PC-9 (cell line): ENCODE measurements at regions not wholly inside any gene's neighbourhood (a gene's known extent, or its start where the extent isn't known, plus 50 kb on each side); places are given as distances from the start of the nearest gene placed in this dataset.

Experiments used
- BruUV-seq: library from RNA; stranded (reverse); fragments of 400-500 nt; replicated peaks from 2 replicates; lab custom pipeline; 2021; lab: Mats Ljungman, UMichigan
- CTCF ChIA-PET: fragments of 300-600 bp; sonication (Branson Sonifier 250); formaldehyde crosslinking; loops from one replicate; lab custom pipeline; 2022; ENCODE audit warnings: antibody characterized with exemption; lab: Charles Lee
- POLR2A ChIA-PET: fragments of 300-600 bp; sonication (Branson Sonifier 250); formaldehyde crosslinking; loops from one replicate; lab custom pipeline; 2022; ENCODE audit warnings: antibody characterized with exemption; ENCODE audit not compliant: unreplicated experiment; lab: Charles Lee
- DNase-seq, 2 experiments: peaks; one replicate each; pipeline versions ENCODE4 v3.0.0 to v3.0.0-alpha.2; 2015 to 2022; ENCODE audit warnings: mixed read lengths in 1 of 2
- H2AFZ ChIP-seq: fragments of 200-600 bp; sonication (generic); 2 replicates; pipeline ENCODE4 v1.8.1; 2017; ENCODE audit warnings: antibody characterized with exemption
- H3F3A ChIP-seq: fragments of 200-600 bp; sonication (generic); 2 replicates; pipeline ENCODE4 v1.8.1; 2017; ENCODE audit warnings: antibody characterized with exemption, mild to moderate bottlenecking, low read depth; ENCODE audit not compliant: insufficient read depth
- H3K27ac ChIP-seq: fragments of 200-600 bp; sonication (generic); 2 replicates; pipeline ENCODE4 v1.6.1; 2016; ENCODE audit warnings: mixed run types
- H3K27me3 ChIP-seq: fragments of 200-600 bp; sonication (generic); 2 replicates; pipeline ENCODE4 v1.6.1; 2016; ENCODE audit warnings: low read depth, mixed run types; ENCODE audit not compliant: insufficient read depth
- H3K36me3 ChIP-seq: fragments of 200-600 bp; sonication (generic); 2 replicates; pipeline ENCODE4 v1.6.1; 2016; ENCODE audit warnings: low read depth, mixed run types
- H3K4me1 ChIP-seq: fragments of 200-600 bp; sonication (generic); replicated peaks from 2 replicates; pipeline ENCODE4 v1.6.1; 2016; ENCODE audit warnings: mixed run types; ENCODE audit not compliant: insufficient read depth
- H3K4me2 ChIP-seq: fragments of 200-600 bp; sonication (generic); 2 replicates; pipeline ENCODE4 v1.6.1; 2017; ENCODE audit warnings: mixed run types
- H3K4me3 ChIP-seq: fragments of 200-600 bp; sonication (generic); 2 replicates; pipeline ENCODE4 v1.6.1; 2016; ENCODE audit warnings: mixed run types
- H3K79me2 ChIP-seq: fragments of 200-600 bp; sonication (generic); 2 replicates; pipeline ENCODE4 v1.6.1; 2017; ENCODE audit warnings: low read depth, mixed run types
- H3K9me2 ChIP-seq: fragments of 200-600 bp; sonication (generic); 2 replicates; pipeline ENCODE4 v1.8.1; 2017; ENCODE audit warnings: mild to moderate bottlenecking; ENCODE audit not compliant: insufficient read depth
- H3K9me3 ChIP-seq: fragments of 200-600 bp; sonication (generic); 2 replicates; pipeline ENCODE4 v1.8.1; 2016; ENCODE audit warnings: low read depth; ENCODE audit not compliant: insufficient read depth
- H4K20me1 ChIP-seq: fragments of 200-600 bp; sonication (generic); 2 replicates; pipeline ENCODE4 v1.8.1; 2017; ENCODE audit not compliant: insufficient read depth
- EZH2 ChIP-seq: fragments of 200-600 bp; sonication (generic); IDR thresholded peaks from 2 replicates; pipeline ENCODE4 v1.8.0; 2017; ENCODE audit warnings: antibody characterized with exemption, low read depth
- intact Hi-C: fragments of 100-400 bp; cut with micrococcal nuclease; formaldehyde crosslinking; loops from one replicate; pipeline ENCODE4 v1.10.0; 2022; ENCODE audit not compliant: unreplicated experiment
- TF ChIP-seq, protein P1 (sequence below): fragments of 200-600 bp; sonication (generic); conservative IDR thresholded peaks from 2 replicates; pipeline ENCODE4 v1.6.1; 2017; ENCODE audit warnings: mixed run types, antibody characterized with exemption, mild to moderate bottlenecking, moderate library complexity

DNA sequence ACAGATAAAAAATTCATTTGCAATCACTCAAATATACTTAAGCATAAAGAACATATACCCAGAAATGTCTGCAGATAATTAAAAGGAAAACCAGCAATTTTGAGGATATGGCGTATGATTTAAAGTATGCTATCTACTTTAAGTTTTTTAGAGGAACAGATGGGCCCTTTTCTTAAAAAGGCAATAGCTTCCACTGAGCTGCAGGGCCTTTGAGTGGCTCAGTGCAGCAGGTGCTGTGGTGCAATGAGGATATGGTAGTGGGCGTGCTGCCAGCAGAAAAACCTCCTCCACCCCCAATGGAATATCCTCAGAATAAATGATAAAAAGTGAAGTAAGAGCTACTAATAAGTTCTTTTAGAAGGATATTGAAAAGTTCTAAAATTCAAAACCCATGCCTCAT, 814.5 kb downstream of the MTRR start:
- H4K20me1 ChIP-seq, result no peaks in the 10 kb centered on the region
- no peak for DNase-seq
- CTCF ChIA-PET, result no interaction called here
- no peaks in the 10 kb centered on the region for H3F3A ChIP-seq
- no peaks in the 10 kb centered on the region for H3K36me3 ChIP-seq
- BruUV-seq, result no TSS peak
- H3K4me1 ChIP-seq, result no peaks in the 10 kb centered on the region
- intact Hi-C loops, result no loop called here
- no peak overlapping the region for H3K4me3 ChIP-seq
- TF ChIP-seq, protein P1, sequence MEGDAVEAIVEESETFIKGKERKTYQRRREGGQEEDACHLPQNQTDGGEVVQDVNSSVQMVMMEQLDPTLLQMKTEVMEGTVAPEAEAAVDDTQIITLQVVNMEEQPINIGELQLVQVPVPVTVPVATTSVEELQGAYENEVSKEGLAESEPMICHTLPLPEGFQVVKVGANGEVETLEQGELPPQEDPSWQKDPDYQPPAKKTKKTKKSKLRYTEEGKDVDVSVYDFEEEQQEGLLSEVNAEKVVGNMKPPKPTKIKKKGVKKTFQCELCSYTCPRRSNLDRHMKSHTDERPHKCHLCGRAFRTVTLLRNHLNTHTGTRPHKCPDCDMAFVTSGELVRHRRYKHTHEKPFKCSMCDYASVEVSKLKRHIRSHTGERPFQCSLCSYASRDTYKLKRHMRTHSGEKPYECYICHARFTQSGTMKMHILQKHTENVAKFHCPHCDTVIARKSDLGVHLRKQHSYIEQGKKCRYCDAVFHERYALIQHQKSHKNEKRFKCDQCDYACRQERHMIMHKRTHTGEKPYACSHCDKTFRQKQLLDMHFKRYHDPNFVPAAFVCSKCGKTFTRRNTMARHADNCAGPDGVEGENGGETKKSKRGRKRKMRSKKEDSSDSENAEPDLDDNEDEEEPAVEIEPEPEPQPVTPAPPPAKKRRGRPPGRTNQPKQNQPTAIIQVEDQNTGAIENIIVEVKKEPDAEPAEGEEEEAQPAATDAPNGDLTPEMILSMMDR, result no peak
- no peak for TF ChIP-seq EZH2
- H3K9me3 ChIP-seq, result no peaks in the 10 kb centered on the region
- POLR2A ChIA-PET, result no interaction called here
- H3K4me2 ChIP-seq, result no peak overlapping the region
- H2AFZ ChIP-seq, result no peak overlapping the region
- H3K27ac ChIP-seq, result no peak overlapping the region
- no peaks in the 10 kb centered on the region for H3K79me2 ChIP-seq
- H3K9me2 ChIP-seq, result no peaks in the 10 kb centered on the region; the same call in none of the 2 replicates
- H3K27me3 ChIP-seq, result peaks cover 2% of the 10 kb centered on the region; the same call in 1 of the 2 replicates

DNA sequence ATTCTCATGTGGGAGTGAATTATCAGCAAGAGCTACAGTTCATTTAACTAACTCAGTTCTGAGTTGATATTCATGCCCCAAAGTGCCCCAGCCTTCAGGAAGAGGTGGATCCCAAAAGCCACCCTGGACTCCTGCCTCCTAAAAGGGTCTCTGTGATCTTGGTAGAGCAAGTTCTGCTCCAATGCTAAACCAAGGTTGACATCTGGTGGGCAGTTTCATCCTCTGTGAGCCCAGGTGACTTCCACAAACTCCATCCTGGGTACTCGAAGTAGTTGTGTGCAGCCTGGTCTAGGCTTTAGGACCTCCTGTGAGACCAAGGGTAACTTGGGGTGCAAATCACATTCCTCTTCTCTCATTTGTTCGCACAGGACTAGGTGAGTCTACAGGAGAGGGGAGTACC, 816.8 kb downstream of the MTRR start:
- Histone ChIP-seq H2AFZ (0 out of 2 replicates have a peak overlapping the region, but pooled peaks have one; percentile 9), H3K4me3 (no peak overlapping the region), H3K79me2 (no peaks in the 10 kb centered on the region), H3K4me1 (no peaks in the 10 kb centered on the region), H3K36me3 (no peaks in the 10 kb centered on the region), H3K27ac (no peak overlapping the region), H4K20me1 (no peaks in the 10 kb centered on the region), H3F3A (no peaks in the 10 kb centered on the region), H3K9me3 (no peaks in the 10 kb centered on the region), H3K4me2 (no peak overlapping the region), H3K9me2 (no peaks in the 10 kb centered on the region; the same call in 1 of the 2 replicates), H3K27me3 (peaks cover 10% of the 10 kb centered on the region; the same call in 1 of the 2 replicates)
- ChIA-PET CTCF (no interaction called here), POLR2A (no interaction called here)
- TF ChIP-seq, protein P1, result no peak
- TF ChIP-seq EZH2, result no peak
- no peak for DNase-seq
- intact Hi-C loops, result no loop called here
- BruUV-seq, result no TSS peak

DNA sequence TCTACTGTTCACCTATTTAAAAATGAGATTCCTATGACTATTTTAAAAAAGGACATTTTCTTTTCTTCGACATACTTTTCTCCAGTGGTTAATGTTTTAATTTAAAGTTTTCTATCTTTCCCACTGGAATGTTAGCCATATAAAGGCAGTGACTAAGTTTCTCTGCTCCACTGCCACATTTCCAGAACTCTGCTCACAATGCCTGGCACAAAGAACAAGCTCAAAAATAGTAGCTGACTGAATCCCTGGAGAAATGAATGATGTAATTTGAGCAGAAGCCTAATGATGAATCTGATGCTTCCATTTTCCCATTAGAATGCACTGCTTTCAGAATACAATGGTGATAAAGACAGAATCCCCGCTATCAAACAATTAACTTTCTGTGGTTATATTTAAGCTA, 817.8 kb downstream of the MTRR start:
- ChIA-PET POLR2A (no interaction called here), CTCF (no interaction called here)
- Histone ChIP-seq H3K9me2 (no peaks in the 10 kb centered on the region), H3K79me2 (no peaks in the 10 kb centered on the region), H3K36me3 (no peaks in the 10 kb centered on the region), H3K4me3 (no peak overlapping the region), H3K27me3 (peaks cover 10% of the 10 kb centered on the region; the same call in 1 of the 2 replicates), H3K9me3 (no peaks in the 10 kb centered on the region), H2AFZ (no peak overlapping the region), H4K20me1 (no peaks in the 10 kb centered on the region), H3F3A (no peaks in the 10 kb centered on the region), H3K4me2 (no peak overlapping the region), H3K4me1 (no peaks in the 10 kb centered on the region), H3K27ac (no peak overlapping the region)
- TF ChIP-seq, protein P1, result no peak
- no peak for TF ChIP-seq EZH2
- DNase-seq, result no peak
- intact Hi-C loops, result no loop called here
- BruUV-seq, result no TSS peak
